ENCODE measurements at regions not wholly inside any gene's neighbourhood (a gene's known extent, or its start where the extent isn't known, plus 50 kb on each side); places are given as distances from the start of the nearest gene placed in this dataset.

- H3K4me3 ChIP-seq = no peak overlapping the region
- DNase-seq (ENCODE audit: low read depth in 1 of 2, low spot score in 1 of 2) = no peak
- no peaks in the 10 kb centered on the region for H3K27me3 ChIP-seq
- TF ChIP-seq CTCF (IDR thresholded peaks at IDR 0.05; ENCODE audit: low read depth, low read length) = no peak
- H3K27ac ChIP-seq = no peak overlapping the region
- no peaks in the 10 kb centered on the region for H3K9me3 ChIP-seq (ENCODE audit: low read depth)
- no peaks in the 10 kb centered on the region for H3K36me3 ChIP-seq
- H3K4me1 ChIP-seq (ENCODE audit: low read depth) = no peaks in the 10 kb centered on the region
These were observed 672.7 kb downstream of the TMEM121 start for GRCh38 chr14:106199097-106199496.

GRCh38 chr14:106200541-106201315, 674.3 kb downstream of the TMEM121 start:
- TF ChIP-seq CTCF (IDR thresholded peaks at IDR 0.05; ENCODE audit: low read depth, low read length) = no peak
- Histone ChIP-seq H3K4me3 (no peak overlapping the region), H3K4me1 (ENCODE audit: low read depth) (no peaks in the 10 kb centered on the region), H3K27ac (no peak overlapping the region), H3K27me3 (no peaks in the 10 kb centered on the region), H3K36me3 (no peaks in the 10 kb centered on the region), H3K9me3 (ENCODE audit: low read depth) (no peaks in the 10 kb centered on the region)
- no peak for DNase-seq (ENCODE audit: low read depth in 1 of 2, low spot score in 1 of 2)

GRCh38 chr14:106201376-106201775, 675.0 kb downstream of the TMEM121 start:
- no peaks in the 10 kb centered on the region for H3K4me1 ChIP-seq (ENCODE audit: low read depth)
- H3K4me3 ChIP-seq = no peak overlapping the region
- H3K27ac ChIP-seq = no peak overlapping the region
- H3K9me3 ChIP-seq (ENCODE audit: low read depth) = no peaks in the 10 kb centered on the region
- H3K27me3 ChIP-seq = no peaks in the 10 kb centered on the region
- TF ChIP-seq CTCF (IDR thresholded peaks at IDR 0.05; ENCODE audit: low read depth, low read length) = no peak
- DNase-seq (ENCODE audit: low read depth in 1 of 2, low spot score in 1 of 2) = no peak
- H3K36me3 ChIP-seq = no peaks in the 10 kb centered on the region

GRCh38 chr14:106203438-106203837, 677.1 kb downstream of the TMEM121 start:
- TF ChIP-seq CTCF (IDR thresholded peaks at IDR 0.05; ENCODE audit: low read depth, low read length) = no peak
- no peaks in the 10 kb centered on the region for H3K27me3 ChIP-seq
- no peak for DNase-seq (ENCODE audit: low read depth in 1 of 2, low spot score in 1 of 2)
- H3K36me3 ChIP-seq = no peaks in the 10 kb centered on the region
- no peaks in the 10 kb centered on the region for H3K4me1 ChIP-seq (ENCODE audit: low read depth)
- H3K9me3 ChIP-seq (ENCODE audit: low read depth) = no peaks in the 10 kb centered on the region
- no peak overlapping the region for H3K27ac ChIP-seq
- H3K4me3 ChIP-seq = no peak overlapping the region

GRCh38 chr14:106204063-106204462, 677.7 kb downstream of the TMEM121 start:
- Histone ChIP-seq H3K27ac (no peak overlapping the region), H3K27me3 (no peaks in the 10 kb centered on the region), H3K9me3 (ENCODE audit: low read depth) (peaks cover 3% of the 10 kb centered on the region), H3K4me3 (no peak overlapping the region), H3K36me3 (no peaks in the 10 kb centered on the region), H3K4me1 (ENCODE audit: low read depth) (no peaks in the 10 kb centered on the region)
- DNase-seq (ENCODE audit: low read depth in 1 of 2, low spot score in 1 of 2) = no peak
- TF ChIP-seq CTCF (IDR thresholded peaks at IDR 0.05; ENCODE audit: low read depth, low read length) = no peak
